ENCODE measurements at regions not wholly inside any gene's neighbourhood (a gene's known extent, or its start where the extent isn't known, plus 50 kb on each side); places are given as distances from the start of the nearest gene placed in this dataset.

GRCh38 chr12:88940854-88941253, 360.6 kb upstream of the KITLG start:
- no peak for TF ChIP-seq RCOR1 (IDR thresholded peaks at IDR 0.05; ENCODE audit: low read depth, low read length)
- TF ChIP-seq HDAC2 (IDR thresholded peaks at IDR 0.05), result no peak
- TF ChIP-seq CTCF (IDR thresholded peaks at IDR 0.05), result no peak
- no peak for TF ChIP-seq JUN (IDR thresholded peaks at IDR 0.05)
- TF ChIP-seq POLR2AphosphoS2 (conservative IDR thresholded peaks at IDR 0.05; ENCODE audit: low read length), result no peak
- TF ChIP-seq PHF8 (IDR thresholded peaks at IDR 0.05; ENCODE audit: borderline replicate concordance, low read depth), result no peak
- no peak for TF ChIP-seq POLR2A (IDR thresholded peaks at IDR 0.05; ENCODE audit: low read length)
- TF ChIP-seq CEBPB (IDR thresholded peaks at IDR 0.05), result no peak
- no peak for TF ChIP-seq SREBF2 (IDR thresholded peaks at IDR 0.05)
- TF ChIP-seq KDM5A (IDR thresholded peaks at IDR 0.05), result no peak
- no peak for TF ChIP-seq CHD2 (IDR thresholded peaks at IDR 0.05; ENCODE audit: low read length, partially characterized antibody)
- TF ChIP-seq ELK1 (IDR thresholded peaks at IDR 0.05; ENCODE audit: low read depth, low read length), result no peak
- TF ChIP-seq TFCP2L1 (CRISPR knock-in tag; IDR thresholded peaks at IDR 0.05), result no peak
- TF ChIP-seq REST (IDR thresholded peaks at IDR 0.05), result no peak
